Left cardiac atrium (tissue), 4 donors: ENCODE measurements at regions not wholly inside any gene's neighbourhood (a gene's known extent, or its start where the extent isn't known, plus 50 kb on each side); places are given as distances from the start of the nearest gene placed in this dataset.

Experiments used
- ATAC-seq, 2 donors: fragments of 200-7000 bp; cut with Tn5 transposase; one replicate each; pipeline ENCODE4 v1.9.1; 2020; ENCODE audit warnings: mild to moderate bottlenecking in 2 of 2, moderate library complexity in 2 of 2
- DNase-seq: peaks from one replicate; pipeline ENCODE4 v3.0.0-alpha.2; 2020
- intact Hi-C, 2 donors: fragments of 100-400 bp; cut with DNase I; formaldehyde crosslinking; loops; one replicate each; pipeline versions ENCODE4 v1.14.1 to v1.15.1; 2022 to 2023
- donor health status: DM: no; HTN: yes; CAD: no.
- donor health status: DM: no; HTN: yes; CAD: no; lungs with severe emphysema.
- donor health status: DM: yes; HTN: yes; CAD: no.
- donor health status: Dilated cardiomyopathy.

GRCh38 chr7:68998136-68998535, 600.1 kb upstream of the AUTS2 start:
- intact Hi-C loops: no loop called here

GRCh38 chr7:69002416-69002815, 595.9 kb upstream of the AUTS2 start:
- no peak for DNase-seq
- intact Hi-C loops: no loop called here

More at GRCh38 chr7:68998136-68998535, 600.1 kb upstream of the AUTS2 start:
- no peak for ATAC-seq
- no peak for DNase-seq

GRCh38 chr7:69012149-69012548, 586.1 kb upstream of the AUTS2 start:
- intact Hi-C loops: no loop called here
- DNase-seq (no peak), ATAC-seq (no peak)

More at GRCh38 chr7:69002416-69002815, 595.9 kb upstream of the AUTS2 start:
- ATAC-seq: no peak

- ATAC-seq (no peak), DNase-seq (no peak)
- intact Hi-C loops: no loop called here
These were observed 581.1 kb upstream of the AUTS2 start for GRCh38 chr7:69017208-69017607.

- DNase-seq: no peak
- intact Hi-C loops: no loop called here
- no peak for ATAC-seq
These were observed 580.1 kb upstream of the AUTS2 start for GRCh38 chr7:69018200-69018599.

- intact Hi-C loops: no loop called here
- no peak for DNase-seq
- ATAC-seq: no peak
These were observed 578.8 kb upstream of the AUTS2 start for GRCh38 chr7:69019437-69019836.

- no peak for DNase-seq
- intact Hi-C loops: no loop called here
- no peak for ATAC-seq
These were observed 577.7 kb upstream of the AUTS2 start for GRCh38 chr7:69020536-69020935.

GRCh38 chr7:69025249-69025648, 573.0 kb upstream of the AUTS2 start:
- intact Hi-C loops: no loop called here
- ATAC-seq (no peak), DNase-seq (no peak)

- ATAC-seq (no peak), DNase-seq (no peak)
- intact Hi-C loops: no loop called here
These were observed 565.4 kb upstream of the AUTS2 start for GRCh38 chr7:69032848-69033247.

- no peak for ATAC-seq
- intact Hi-C loops: no loop called here
These were observed 562.4 kb upstream of the AUTS2 start for GRCh38 chr7:69035826-69036225.

GRCh38 chr7:69036301-69036700, 562.0 kb upstream of the AUTS2 start:
- DNase-seq (no peak), ATAC-seq (no peak)
- intact Hi-C loops: no loop called here

More at GRCh38 chr7:69035826-69036225, 562.4 kb upstream of the AUTS2 start:
- DNase-seq: no peak

- intact Hi-C loops: no loop called here
- ATAC-seq: no peak
- DNase-seq: no peak
These were observed 559.4 kb upstream of the AUTS2 start for GRCh38 chr7:69038915-69039314.

- ATAC-seq (no peak), DNase-seq (no peak)
- intact Hi-C loops: no loop called here
These were observed 556.1 kb upstream of the AUTS2 start for GRCh38 chr7:69042138-69042537.

- intact Hi-C loops: no loop called here
- DNase-seq (no peak), ATAC-seq (no peak)
These were observed 551.0 kb upstream of the AUTS2 start for GRCh38 chr7:69047151-69047754.

GRCh38 chr7:69049326-69049725, 548.9 kb upstream of the AUTS2 start:
- ATAC-seq (no peak), DNase-seq (no peak)
- intact Hi-C loops: no loop called here

GRCh38 chr7:69052447-69052846, 545.8 kb upstream of the AUTS2 start:
- no peak for DNase-seq
- intact Hi-C loops: no loop called here
- no peak for ATAC-seq

- DNase-seq (no peak), ATAC-seq (no peak)
- intact Hi-C loops: no loop called here
These were observed 537.8 kb upstream of the AUTS2 start for GRCh38 chr7:69060516-69060915.

GRCh38 chr7:69062020-69062765, 536.1 kb upstream of the AUTS2 start:
- intact Hi-C loops: no loop called here
- no peak for ATAC-seq
- no peak for DNase-seq

- intact Hi-C loops: no loop called here
- ATAC-seq (no peak), DNase-seq (no peak)
These were observed 530.9 kb upstream of the AUTS2 start for GRCh38 chr7:69067397-69067796.

- intact Hi-C loops: no loop called here
- ATAC-seq (no peak), DNase-seq (no peak)
These were observed 527.8 kb upstream of the AUTS2 start for GRCh38 chr7:69070476-69070875.

- ATAC-seq (no peak), DNase-seq (no peak)
- intact Hi-C loops: no loop called here
These were observed 521.7 kb upstream of the AUTS2 start for GRCh38 chr7:69076566-69076965.
